ENCODE measurements at regions not wholly inside any gene's neighbourhood (a gene's known extent, or its start where the extent isn't known, plus 50 kb on each side); places are given as distances from the start of the nearest gene placed in this dataset.

GRCh38 chrX:39445336-39445735 is 644.1 kb downstream of the MID1IP1 start:
- no peak overlapping the region for H3K27ac ChIP-seq
- peak; percentile 16; the same call in 1 of the 2 replicates for TF ChIP-seq CTCF (conservative IDR thresholded peaks at IDR 0.05)

GRCh38 chrX:39449352-39449751 is 648.1 kb downstream of the MID1IP1 start:
- no peak overlapping the region for H3K27ac ChIP-seq
- no peak for TF ChIP-seq CTCF (conservative IDR thresholded peaks at IDR 0.05)

- H3K27ac ChIP-seq: no peak overlapping the region
- TF ChIP-seq CTCF (conservative IDR thresholded peaks at IDR 0.05): no peak
Observed at GRCh38 chrX:39450234-39450977, 647.4 kb downstream of the BCOR start.

GRCh38 chrX:39451046-39451445 is 646.7 kb downstream of the BCOR start:
- TF ChIP-seq CTCF (conservative IDR thresholded peaks at IDR 0.05): no peak
- H3K27ac ChIP-seq: no peak overlapping the region

- no peak for TF ChIP-seq CTCF (conservative IDR thresholded peaks at IDR 0.05)
- no peak overlapping the region for H3K27ac ChIP-seq
Observed at GRCh38 chrX:39452401-39452800, 645.4 kb downstream of the BCOR start.

GRCh38 chrX:39453889-39454621 is 643.7 kb downstream of the BCOR start:
- H3K27ac ChIP-seq: no peak overlapping the region
- no peak for TF ChIP-seq CTCF (conservative IDR thresholded peaks at IDR 0.05)

- TF ChIP-seq CTCF (conservative IDR thresholded peaks at IDR 0.05): no peak
- no peak overlapping the region for H3K27ac ChIP-seq
Observed at GRCh38 chrX:39456894-39457604, 640.7 kb downstream of the BCOR start.

Measured in VCaP (cell line).